ENCODE measurements at regions not wholly inside any gene's neighbourhood (a gene's known extent, or its start where the extent isn't known, plus 50 kb on each side); places are given as distances from the start of the nearest gene placed in this dataset.

DNA sequence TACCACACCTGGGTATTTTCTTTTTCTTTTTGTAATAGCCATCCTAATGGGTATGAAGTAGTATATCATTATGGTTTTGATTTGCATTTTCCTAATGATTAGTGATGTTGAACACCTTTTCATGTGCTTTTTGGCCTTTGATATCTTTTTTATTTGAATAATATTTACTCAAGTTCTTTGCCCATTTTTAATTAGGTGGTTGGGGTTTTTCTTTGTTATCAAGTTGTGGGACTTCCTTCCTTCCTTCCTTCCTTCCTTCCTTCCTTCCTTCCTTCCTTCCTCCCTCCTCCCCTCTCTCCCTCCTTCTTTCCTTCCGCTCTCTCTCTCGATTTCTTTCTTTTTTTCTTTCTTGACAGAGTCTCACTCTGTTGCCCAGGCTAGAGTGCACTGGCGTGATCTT, 75.0 kb upstream of the PDGFD start:
- no peak overlapping the region for H3K27ac ChIP-seq
- ATAC-seq (no peak), DNase-seq (no peak)
- H3K27me3 ChIP-seq (ENCODE audit: insufficient read depth in 3 of 3, low read length in 2 of 3) = no peaks in the 10 kb centered on the region
- no peaks in the 10 kb centered on the region for H3K36me3 ChIP-seq (ENCODE audit: insufficient read depth in 1 of 2, low read depth in 1 of 2)
- no peaks in the 10 kb centered on the region for H3K4me1 ChIP-seq
- H3K4me3 ChIP-seq = no peak overlapping the region
- 86 to 90% (median 89%) methylated on average over 2 to 3 of the region's 3 CpGs for WGBS, 3 donors
- H3K9me3 ChIP-seq = no peaks in the 10 kb centered on the region
- intact Hi-C loops (cut with DNase I) = no loop called here
- TF ChIP-seq, protein P1, sequence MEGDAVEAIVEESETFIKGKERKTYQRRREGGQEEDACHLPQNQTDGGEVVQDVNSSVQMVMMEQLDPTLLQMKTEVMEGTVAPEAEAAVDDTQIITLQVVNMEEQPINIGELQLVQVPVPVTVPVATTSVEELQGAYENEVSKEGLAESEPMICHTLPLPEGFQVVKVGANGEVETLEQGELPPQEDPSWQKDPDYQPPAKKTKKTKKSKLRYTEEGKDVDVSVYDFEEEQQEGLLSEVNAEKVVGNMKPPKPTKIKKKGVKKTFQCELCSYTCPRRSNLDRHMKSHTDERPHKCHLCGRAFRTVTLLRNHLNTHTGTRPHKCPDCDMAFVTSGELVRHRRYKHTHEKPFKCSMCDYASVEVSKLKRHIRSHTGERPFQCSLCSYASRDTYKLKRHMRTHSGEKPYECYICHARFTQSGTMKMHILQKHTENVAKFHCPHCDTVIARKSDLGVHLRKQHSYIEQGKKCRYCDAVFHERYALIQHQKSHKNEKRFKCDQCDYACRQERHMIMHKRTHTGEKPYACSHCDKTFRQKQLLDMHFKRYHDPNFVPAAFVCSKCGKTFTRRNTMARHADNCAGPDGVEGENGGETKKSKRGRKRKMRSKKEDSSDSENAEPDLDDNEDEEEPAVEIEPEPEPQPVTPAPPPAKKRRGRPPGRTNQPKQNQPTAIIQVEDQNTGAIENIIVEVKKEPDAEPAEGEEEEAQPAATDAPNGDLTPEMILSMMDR (IDR thresholded peaks at IDR 0.05) = no peak

DNA sequence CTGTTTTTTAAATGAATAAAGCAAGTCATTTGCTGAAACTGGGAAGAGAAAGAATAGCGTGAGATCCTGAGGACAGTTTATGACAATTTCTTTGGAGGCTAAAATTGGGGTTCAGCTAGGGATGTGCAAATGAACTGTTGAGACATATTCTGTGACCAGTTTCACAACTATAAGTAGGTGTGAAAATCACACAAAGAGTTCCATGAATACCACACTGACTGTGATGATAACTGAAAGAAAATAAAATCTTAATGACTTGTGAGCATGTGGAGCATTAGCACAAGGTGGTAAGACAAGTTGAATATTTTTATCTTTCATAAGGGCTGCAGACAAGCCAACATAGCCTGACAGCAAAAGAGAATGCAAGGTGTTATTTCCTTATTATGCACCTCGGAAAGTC, 61.1 kb upstream of the PDGFD start:
- intact Hi-C loops (cut with DNase I) = no loop called here
- H3K27me3 ChIP-seq (ENCODE audit: insufficient read depth in 3 of 3, low read length in 2 of 3) = no peaks in the 10 kb centered on the region

DNA sequence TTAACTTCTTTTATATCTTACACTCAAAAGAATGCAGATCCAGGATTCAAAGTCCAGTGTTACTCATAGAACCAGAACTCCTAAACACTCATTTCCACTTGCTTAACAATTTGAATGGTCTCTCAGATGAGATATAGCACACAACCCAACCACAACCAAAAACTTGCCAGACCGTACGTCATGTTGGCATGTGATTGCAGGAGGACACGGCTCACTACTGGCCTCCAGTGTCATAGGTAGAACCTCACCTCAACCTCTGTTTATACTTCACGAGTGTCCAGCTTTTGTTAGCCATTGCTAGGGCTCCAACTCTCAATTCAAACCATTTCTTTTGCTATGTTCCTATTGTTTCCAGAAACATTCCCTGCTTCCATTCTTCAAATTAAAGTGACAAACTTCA, 58.5 kb upstream of the PDGFD start:
- H3K27me3 ChIP-seq (ENCODE audit: insufficient read depth in 3 of 3, low read length in 2 of 3) = no peaks in the 10 kb centered on the region

More for the DNA sequence above, 61.1 kb upstream of the PDGFD start:
- ATAC-seq = no peak
- DNase-seq = no peak
- WGBS, 3 donors = 94 to 98% (median 95%) methylated on average over 2 of the region's 2 CpGs
- no peak overlapping the region for H3K27ac ChIP-seq
- TF ChIP-seq, protein P1 (IDR thresholded peaks at IDR 0.05) = no peak
- no peaks in the 10 kb centered on the region for H3K4me1 ChIP-seq
- no peak overlapping the region for H3K4me3 ChIP-seq
- H3K9me3 ChIP-seq = no peaks in the 10 kb centered on the region
- H3K36me3 ChIP-seq (ENCODE audit: insufficient read depth in 1 of 2, low read depth in 1 of 2) = no peaks in the 10 kb centered on the region

DNA sequence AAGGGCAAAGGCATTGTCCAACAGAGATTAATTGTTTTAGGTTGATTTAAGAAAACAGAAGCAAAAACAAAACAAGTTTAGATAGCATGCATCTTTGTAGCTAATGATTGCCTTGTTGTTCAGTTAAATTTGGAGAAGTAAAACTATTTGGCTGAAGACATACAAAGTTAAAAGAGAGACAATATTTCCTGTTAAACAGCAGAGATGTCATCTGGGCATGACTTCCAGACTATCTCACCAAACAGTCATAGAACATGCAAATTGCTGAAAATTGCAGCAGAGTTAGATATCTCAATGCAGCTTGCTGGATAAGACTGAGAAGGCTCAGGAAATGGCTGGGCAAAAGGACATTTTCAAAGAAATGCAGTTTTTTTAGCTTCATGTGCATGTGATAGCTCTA, 57.5 kb upstream of the PDGFD start:
- intact Hi-C loops (cut with DNase I) = no loop called here
- DNase-seq (no peak), ATAC-seq (no peak)
- Histone ChIP-seq H3K4me1 (no peaks in the 10 kb centered on the region), H3K27ac (no peak overlapping the region), H3K9me3 (no peaks in the 10 kb centered on the region), H3K36me3 (ENCODE audit: insufficient read depth in 1 of 2, low read depth in 1 of 2) (no peaks in the 10 kb centered on the region), H3K27me3 (ENCODE audit: insufficient read depth in 3 of 3, low read length in 2 of 3) (no peaks in the 10 kb centered on the region), H3K4me3 (no peak overlapping the region)
- TF ChIP-seq, protein P1 (IDR thresholded peaks at IDR 0.05) = no peak

More for the DNA sequence above, 58.5 kb upstream of the PDGFD start:
- DNase-seq (no peak), ATAC-seq (no peak)
- no peak overlapping the region for H3K4me3 ChIP-seq
- 72 to 79% (median 74%) methylated on average over 4 of the region's 4 CpGs for WGBS, 3 donors
- H3K4me1 ChIP-seq = no peaks in the 10 kb centered on the region
- no peaks in the 10 kb centered on the region for H3K36me3 ChIP-seq (ENCODE audit: insufficient read depth in 1 of 2, low read depth in 1 of 2)
- intact Hi-C loops (cut with DNase I) = no loop called here
- no peak overlapping the region for H3K27ac ChIP-seq
- no peaks in the 10 kb centered on the region for H3K9me3 ChIP-seq
- TF ChIP-seq, protein P1 (IDR thresholded peaks at IDR 0.05) = no peak

DNA sequence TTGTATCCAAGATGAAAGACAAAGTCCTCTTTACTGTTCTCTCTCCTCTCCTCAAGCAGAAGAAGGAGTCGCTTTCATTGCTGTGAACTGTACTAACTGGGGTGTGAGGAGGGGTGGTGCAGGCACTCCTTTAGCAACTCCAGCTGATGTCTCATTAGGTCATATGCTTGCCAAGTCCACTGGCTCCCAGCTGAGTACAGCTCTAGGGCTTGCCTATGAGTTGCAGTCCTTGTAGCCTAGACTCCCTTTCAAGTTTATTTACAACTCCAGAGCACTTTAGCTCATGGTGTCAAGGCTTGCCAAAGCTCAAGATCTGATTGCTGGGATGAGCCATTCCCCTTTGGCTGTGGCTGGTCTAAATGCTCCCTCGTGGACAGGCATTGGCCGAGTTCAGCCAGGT, 55.1 kb upstream of the PDGFD start:
- Histone ChIP-seq H3K36me3 (ENCODE audit: insufficient read depth in 1 of 2, low read depth in 1 of 2) (no peaks in the 10 kb centered on the region), H3K4me3 (no peak overlapping the region), H3K27ac (no peak overlapping the region), H3K27me3 (ENCODE audit: insufficient read depth in 3 of 3, low read length in 2 of 3) (no peaks in the 10 kb centered on the region), H3K4me1 (no peaks in the 10 kb centered on the region), H3K9me3 (no peaks in the 10 kb centered on the region)
- ATAC-seq (peak in 3 of 4 donors; percentile 50 to 61 (median 52)), DNase-seq (peak; percentile 40 to 70)
- intact Hi-C loops (cut with DNase I) = no loop called here
- WGBS, 3 donors = 72 to 80% (median 73%) methylated on average over 3 of the region's 3 CpGs
- TF ChIP-seq, protein P1 (IDR thresholded peaks at IDR 0.05) = no peak
